K562 (cell line): ENCODE measurements at regions not wholly inside any gene's neighbourhood (a gene's known extent, or its start where the extent isn't known, plus 50 kb on each side); places are given as distances from the start of the nearest gene placed in this dataset.

ENCODE experiments used
- ATAC-seq: fragments of 200-7000 bp; cut with Tn5 transposase; 3 replicates; pipeline ENCODE4 v1.9.1; 2020; ENCODE audit warnings: moderate library complexity
- BruUV-seq: library from RNA; stranded (reverse); fragments of 400-500 nt; replicated peaks from 2 replicates; lab custom pipeline; 2021; lab: Mats Ljungman, UMichigan
- CTCF ChIA-PET: fragments of 300-600 bp; formaldehyde crosslinking; extraction: SDS; loops from one replicate; lab custom pipeline; 2021; ENCODE audit warnings: low intra/inter-chr PET ratio; lab: Yijun Ruan, JAX
- POLR2A ChIA-PET: fragments of 300-600, 350-650 bp; sonication (Branson Sonifier 250); formaldehyde crosslinking; extraction: SDS; loops from one replicate; lab custom pipeline; 2021; ENCODE audit warnings: antibody characterized with exemption, inconsistent platforms; lab: Yijun Ruan, JAX
- DNase-seq, 4 experiments: peaks; one replicate each; pipeline versions ENCODE4 v3.0.0 to v3.0.0-alpha.2; 2011 to 2018; ENCODE audit warnings: low spot score in 3 of 4, mixed read lengths in 3 of 4; ENCODE audit errors: extremely low read depth in 1 of 4
- FAIRE-seq: peaks from 2 replicates; lab custom pipeline; 2011; peaks lifted over from hg19 to GRCh38; lab: Jason Lieb, UNC
- H2AFZ ChIP-seq: 2 replicates; pipeline ENCODE4 v1.6.0; 2011; ENCODE audit warnings: low read depth, low read length, control low read depth, inconsistent platforms
- H3K27ac ChIP-seq: fragments of 200-600 bp; 3 replicates; pipeline ENCODE4 v1.8.0; 2011; ENCODE audit warnings: low read depth, mild to moderate bottlenecking, control low read depth, inconsistent platforms, low read length, moderate library complexity, mixed read lengths; ENCODE audit errors: extremely low read depth
- H3K27me3 ChIP-seq, 2 experiments: fragments of 300-600 bp in 1 of 2; 2 replicates in 1 of 2; 3 replicates in 1 of 2; pipeline versions ENCODE4 v1.6.0 to v1.8.0; 2011; ENCODE audit warnings: inconsistent platforms in 2 of 2, low read length in 2 of 2, mild to moderate bottlenecking in 1 of 2, mixed read lengths in 1 of 2, moderate library complexity in 1 of 2; ENCODE audit not compliant: control insufficient read depth in 2 of 2, insufficient read depth in 2 of 2
- H3K36me3 ChIP-seq: fragments of 300-600 bp; 3 replicates; pipeline ENCODE4 v1.8.0; 2011; ENCODE audit warnings: mild to moderate bottlenecking, low read length, inconsistent platforms; ENCODE audit not compliant: control insufficient read depth, insufficient read depth
- H3K4me1 ChIP-seq, 2 experiments: fragments of 200-600 bp in 1 of 2; replicated peaks in 1 of 2; 2 replicates in 1 of 2; 3 replicates in 1 of 2; pipeline versions ENCODE4 v1.5.1 to v1.8.0; 2011; ENCODE audit warnings: inconsistent platforms in 2 of 2, low read length in 2 of 2, mild to moderate bottlenecking in 1 of 2, mixed read lengths in 1 of 2, moderate library complexity in 1 of 2; ENCODE audit not compliant: control insufficient read depth in 2 of 2, insufficient read depth in 2 of 2
- H3K4me2 ChIP-seq: 2 replicates; pipeline ENCODE4 v1.6.1; 2011; ENCODE audit warnings: low read length, control low read depth, inconsistent platforms, mixed read lengths; ENCODE audit not compliant: insufficient read depth
- H3K4me3 ChIP-seq: fragments of 200-600 bp; sonication (generic), shearing (Covaris generic); 2 replicates; pipeline ENCODE4 v1.5.1; 2016; ENCODE audit warnings: control low read depth, inconsistent platforms
- H3K79me2 ChIP-seq: fragments of 200-600 bp; 3 replicates; pipeline ENCODE4 v1.8.0; 2011; ENCODE audit warnings: low read length, inconsistent platforms; ENCODE audit not compliant: control insufficient read depth, insufficient read depth
- H3K9ac ChIP-seq, 2 experiments: 2 replicates each; pipeline versions ENCODE4 v1.6.0 to v1.6.1; 2011; ENCODE audit warnings: low read depth in 2 of 2, low read length in 2 of 2, control low read depth in 1 of 2, inconsistent platforms in 1 of 2, mild to moderate bottlenecking in 1 of 2, mixed read lengths in 1 of 2; ENCODE audit not compliant: insufficient read depth in 1 of 2
- H3K9me1 ChIP-seq: one replicate; pipeline ENCODE4 v1.6.0; 2011; ENCODE audit warnings: inconsistent platforms, mild to moderate bottlenecking, low read length, moderate library complexity; ENCODE audit not compliant: control insufficient read depth, insufficient read depth
- H3K9me3 ChIP-seq: replicated peaks from 2 replicates; pipeline ENCODE4 v1.5.1; 2011; ENCODE audit warnings: low read depth, low read length, inconsistent platforms; ENCODE audit not compliant: control insufficient read depth, insufficient read depth
- H4K20me1 ChIP-seq: replicated peaks from 2 replicates; pipeline ENCODE4 v1.6.1; 2011; ENCODE audit warnings: low read length, inconsistent platforms, mixed read lengths; ENCODE audit not compliant: control insufficient read depth, insufficient read depth
- CXXC5 ChIP-seq: fragments of 250-450 bp; sonication (Bioruptor Pico); IDR thresholded peaks from 2 replicates; pipeline ENCODE4 v1.8.0; 2022; ENCODE audit warnings: inconsistent platforms, mild to moderate bottlenecking, moderate library complexity
- DDX20 ChIP-seq: fragments of 450-650 bp; IDR thresholded peaks from 2 replicates; pipeline ENCODE4 v1.6.1; 2016; ENCODE audit warnings: missing genetic modification characterization, low read depth, mild to moderate bottlenecking, missing compliant biosample characterization, moderate library complexity
- EHMT2 ChIP-seq: fragments of 450-650 bp; IDR thresholded peaks from 2 replicates; pipeline ENCODE4 v1.6.1; 2018; ENCODE audit warnings: antibody characterized with exemption
- FOSL1 ChIP-seq: fragments of 200-800 bp; sonication (Bioruptor generic); conservative IDR thresholded peaks from 2 replicates; pipeline ENCODE4 v1.6.1; 2016; ENCODE audit warnings: missing genetic modification characterization, missing compliant biosample characterization
- GABPB1 ChIP-seq: sonication (generic); formaldehyde crosslinking; IDR thresholded peaks from 2 replicates; pipeline ENCODE4 v1.8.0; 2022; ENCODE audit warnings: mild to moderate bottlenecking, missing genetic modification reagents
- HMGN3 ChIP-seq: IDR thresholded peaks from 2 replicates; pipeline ENCODE4 v1.6.1; 2011; ENCODE audit warnings: borderline replicate concordance, low read depth, mild to moderate bottlenecking, mixed read lengths, low read length; ENCODE audit not compliant: insufficient read length; ENCODE audit errors: extremely low read depth
- IFI16 ChIP-seq: fragments of 250-450 bp; sonication (Bioruptor Pico); IDR thresholded peaks from 2 replicates; pipeline ENCODE4 v2.1.2; 2022; ENCODE audit warnings: mild to moderate bottlenecking, inconsistent platforms
- MED1 ChIP-seq: sonication (generic); formaldehyde crosslinking; IDR thresholded peaks from 2 replicates; pipeline ENCODE4 v1.8.1; 2023; ENCODE audit warnings: missing genetic modification reagents, borderline replicate concordance
- PATZ1 ChIP-seq: fragments of 250-450 bp; sonication (Bioruptor Pico); IDR thresholded peaks from 2 replicates; pipeline ENCODE4 v1.5.0; 2020; ENCODE audit warnings: mild to moderate bottlenecking, borderline replicate concordance
- STAT5B ChIP-seq: fragments of 250-450 bp; sonication (Bioruptor Pico); IDR thresholded peaks from 2 replicates; pipeline ENCODE4 v1.8.0; 2021; ENCODE audit warnings: mild to moderate bottlenecking, inconsistent platforms
- ZC3H8 ChIP-seq: fragments of 450-650 bp; IDR thresholded peaks from 2 replicates; pipeline ENCODE4 v1.6.1; 2017
- ZNF444 ChIP-seq: fragments of 250-450 bp; sonication (Bioruptor Pico); IDR thresholded peaks from 2 replicates; pipeline ENCODE4 v1.4.0; 2020; ENCODE audit warnings: mild to moderate bottlenecking, moderate library complexity
- WGBS: fragments of 100-300 bp; shearing (Covaris generic); methylation state at CpG from one replicate; pipeline ENCODE4 v1.1.6; 2016; ENCODE audit warnings: low coverage, mixed read lengths; ENCODE audit not compliant: insufficient coverage; ENCODE audit errors: missing lambda C conversion rate; 5-methylcytosine and 5-hydroxymethylcytosine counted together
- in situ Hi-C: fragments of 300-500 bp; cut with MboI; formaldehyde crosslinking; loops from 4 replicates; pipeline ENCODE4 v1.15.0; 2018; ENCODE audit warnings: inconsistent platforms, mixed read lengths
- intact Hi-C: fragments of 100-400 bp; cut with micrococcal nuclease; formaldehyde crosslinking; loops from 2 replicates; pipeline ENCODE4 v1.14.2; 2022

DNA sequence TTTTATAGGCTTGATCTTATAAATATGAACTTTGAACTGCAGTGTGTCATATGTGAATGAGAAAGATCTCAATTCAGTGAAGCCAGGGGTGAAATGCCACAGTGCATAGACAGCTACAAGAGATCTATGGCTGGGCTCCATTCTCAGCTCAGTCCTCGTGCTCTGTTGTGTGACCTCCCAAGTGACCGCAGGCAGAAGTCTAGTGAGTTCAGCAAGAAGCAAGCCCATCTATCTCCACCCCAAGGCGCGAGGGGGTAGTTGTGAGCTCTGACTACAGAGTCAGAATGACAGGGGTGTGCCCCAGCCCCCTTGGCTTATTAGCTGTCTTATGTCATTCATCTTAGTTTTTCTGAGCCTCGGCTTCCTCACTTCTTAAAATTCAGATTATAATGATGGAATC is 378.3 kb downstream of the FBXW7 start:
- H3K36me3 ChIP-seq, result no peaks in the 10 kb centered on the region
- 0% methylated on average over 5 of the region's 5 CpGs for WGBS
- no peak for TF ChIP-seq ZC3H8
- TF ChIP-seq GABPB1 (CRISPR knock-in tag), result no peak
- TF ChIP-seq IFI16, result no peak
- TF ChIP-seq STAT5B, result no peak
- no peak for TF ChIP-seq HMGN3
- TF ChIP-seq PATZ1 (CRISPR knock-in tag), result no peak
- no peak for TF ChIP-seq MED1 (CRISPR knock-in tag)
- TF ChIP-seq CXXC5 (CRISPR knock-in tag), result no peak
- no peak for TF ChIP-seq EHMT2
- TF ChIP-seq ZNF444, result no peak
- no peak for TF ChIP-seq DDX20 (tag)
- TF ChIP-seq FOSL1 (tag), result no peak
- TF ChIP-seq, all 486 proteins: peak for 0
- Histone ChIP-seq H3K79me2 (no peaks in the 10 kb centered on the region), H3K4me3 (no peak overlapping the region), H3K9me3 (no peaks in the 10 kb centered on the region), H3K4me1 (no peaks in the 10 kb centered on the region), H2AFZ (no peak overlapping the region), H3K4me2 (no peak overlapping the region), H3K27ac (no peak overlapping the region), H3K9me1 (no peaks in the 10 kb centered on the region), H4K20me1 (no peaks in the 10 kb centered on the region), H3K9ac (no peak overlapping the region), H3K27me3 (peaks cover 3 to 27% of the 10 kb centered on the region in 2 experiments; a peak in 3 of 5 replicates)
- CTCF ChIA-PET, result no interaction called here
- intact Hi-C loops (no loop called here), in situ Hi-C loops (no loop called here)
- DNase-seq, result no peak
- BruUV-seq, result no TSS peak
- FAIRE-seq, result no peak
- ATAC-seq, result no peak
- POLR2A ChIA-PET, result interaction anchor here (0.6 kb wide), 1 partner anchor 44 kb away, joined by 3 read pairs; no protein-coding TSS in a partner anchor
